WTC11 (cell line): ENCODE measurements at regions not wholly inside any gene's neighbourhood (a gene's known extent, or its start where the extent isn't known, plus 50 kb on each side); places are given as distances from the start of the nearest gene placed in this dataset.

Source experiments
- ATAC-seq: fragments of 200-7000 bp; cut with Tn5 transposase; 2 replicates; pipeline ENCODE4 v1.10.0; 2021; ENCODE audit warnings: mild to moderate bottlenecking, moderate library complexity
- CTCF ChIA-PET: fragments of 300-600 bp; sonication (Branson Sonifier 250); formaldehyde crosslinking; loops from one replicate; lab custom pipeline; 2021; ENCODE audit warnings: antibody characterized with exemption; lab: Charles Lee
- POLR2A ChIA-PET: fragments of 350-600 bp; sonication (Branson Sonifier 250); formaldehyde crosslinking; loops from one replicate; lab custom pipeline; 2021; ENCODE audit warnings: antibody characterized with exemption; lab: Charles Lee
- DNase-seq: peaks from one replicate; pipeline ENCODE4 v3.0.0; 2021; ENCODE audit warnings: low spot score
- H3K27ac Mint-ChIP-seq: 2 replicates; pipeline ENCODE4 v1.8.0; 2021; ENCODE audit warnings: mixed read lengths
- H3K27me3 Mint-ChIP-seq: 2 replicates; pipeline ENCODE4 v1.8.0; 2021; ENCODE audit warnings: low read depth, mild to moderate bottlenecking, moderate library complexity, mixed read lengths
- H3K36me3 Mint-ChIP-seq: 2 replicates; pipeline ENCODE4 v1.8.0; 2021; ENCODE audit warnings: mixed read lengths
- H3K4me1 Mint-ChIP-seq: 2 replicates; pipeline ENCODE4 v1.8.0; 2022; ENCODE audit warnings: mixed read lengths
- H3K4me3 Mint-ChIP-seq: 2 replicates; pipeline ENCODE4 v1.8.0; 2021; ENCODE audit warnings: mild to moderate bottlenecking, moderate library complexity, mixed read lengths
- H3K9me3 Mint-ChIP-seq: 2 replicates; pipeline ENCODE4 v1.8.0; 2021; ENCODE audit warnings: mixed read lengths
- AR ChIP-seq: fragments of 250-450 bp; sonication (Bioruptor Pico); IDR thresholded peaks from 2 replicates; pipeline ENCODE4 v1.9.0; 2021; ENCODE audit warnings: mild to moderate bottlenecking
- ATF2 ChIP-seq: sonication (generic); formaldehyde crosslinking; IDR thresholded peaks from 2 replicates; pipeline ENCODE4 v1.8.1; 2022; ENCODE audit warnings: low read depth, missing genetic modification reagents, borderline replicate concordance
- CBFB ChIP-seq: sonication (generic); formaldehyde crosslinking; IDR thresholded peaks from 2 replicates; pipeline ENCODE4 v1.8.1; 2022; ENCODE audit warnings: mild to moderate bottlenecking, low read depth, missing genetic modification reagents
- CREM ChIP-seq: sonication (generic); formaldehyde crosslinking; IDR thresholded peaks from 2 replicates; pipeline ENCODE4 v1.8.1; 2022; ENCODE audit warnings: mild to moderate bottlenecking, missing genetic modification reagents, moderate library complexity
- EMX1 ChIP-seq: fragments of 250-450 bp; sonication (Bioruptor Pico); IDR thresholded peaks from 2 replicates; pipeline ENCODE4 v1.8.0; 2021; ENCODE audit warnings: mild to moderate bottlenecking
- ESRRA ChIP-seq: sonication (generic); formaldehyde crosslinking; IDR thresholded peaks from 2 replicates; pipeline ENCODE4 v1.8.1; 2022; ENCODE audit warnings: mild to moderate bottlenecking, missing genetic modification reagents, borderline replicate concordance
- ETV6 ChIP-seq: sonication (generic); formaldehyde crosslinking; IDR thresholded peaks from 2 replicates; pipeline ENCODE4 v1.8.1; 2022; ENCODE audit warnings: mild to moderate bottlenecking, missing genetic modification reagents
- FOXK1 ChIP-seq: sonication (generic); formaldehyde crosslinking; IDR thresholded peaks from 2 replicates; pipeline ENCODE4 v1.8.0; 2022; ENCODE audit warnings: mild to moderate bottlenecking, moderate library complexity, missing genetic modification reagents
- GABPB1 ChIP-seq: sonication (generic); formaldehyde crosslinking; IDR thresholded peaks from 2 replicates; pipeline ENCODE4 v1.8.1; 2023; ENCODE audit warnings: mild to moderate bottlenecking, missing genetic modification reagents
- HMGA2 ChIP-seq: fragments of 250-450 bp; sonication (Bioruptor Pico); IDR thresholded peaks from 2 replicates; pipeline ENCODE4 v1.4.0; 2021; ENCODE audit warnings: mild to moderate bottlenecking, moderate library complexity
- NFYB ChIP-seq: sonication (generic); formaldehyde crosslinking; conservative IDR thresholded peaks from 2 replicates; pipeline ENCODE4 v1.8.0; 2022; ENCODE audit warnings: low read depth, missing genetic modification reagents
- NR1H2 ChIP-seq: sonication (generic); formaldehyde crosslinking; IDR thresholded peaks from 2 replicates; pipeline ENCODE4 v1.9.0; 2021; ENCODE audit warnings: mild to moderate bottlenecking, moderate library complexity, missing genetic modification reagents
- NR2C2 ChIP-seq: sonication (generic); formaldehyde crosslinking; IDR thresholded peaks from 2 replicates; pipeline ENCODE4 v1.8.0; 2022; ENCODE audit warnings: mild to moderate bottlenecking, missing genetic modification reagents
- NR3C1 ChIP-seq: sonication (generic); formaldehyde crosslinking; conservative IDR thresholded peaks from 2 replicates; pipeline ENCODE4 v1.8.1; 2023; ENCODE audit warnings: low read depth, mild to moderate bottlenecking, missing genetic modification reagents
- PRDM15 ChIP-seq: sonication (generic); formaldehyde crosslinking; IDR thresholded peaks from 2 replicates; pipeline ENCODE4 v1.8.0; 2022; ENCODE audit warnings: missing genetic modification reagents
- RELA ChIP-seq: sonication (generic); formaldehyde crosslinking; IDR thresholded peaks from 2 replicates; pipeline ENCODE4 v1.8.1; 2022; ENCODE audit warnings: missing genetic modification reagents, mild to moderate bottlenecking, borderline replicate concordance
- RORB ChIP-seq: fragments of 250-450 bp; sonication (Bioruptor Pico); IDR thresholded peaks from 2 replicates; pipeline ENCODE4 v1.9.0; 2021; ENCODE audit warnings: mild to moderate bottlenecking
- SMAD4 ChIP-seq: sonication (generic); formaldehyde crosslinking; IDR thresholded peaks from 2 replicates; pipeline ENCODE4 v1.8.0; 2022; ENCODE audit warnings: mild to moderate bottlenecking, missing genetic modification reagents
- TP53 ChIP-seq: sonication (generic); formaldehyde crosslinking; IDR thresholded peaks from 2 replicates; pipeline ENCODE4 v1.8.1; 2023; ENCODE audit warnings: mild to moderate bottlenecking, missing genetic modification reagents
- ZNF121 ChIP-seq: sonication (generic); formaldehyde crosslinking; IDR thresholded peaks from 2 replicates; pipeline ENCODE4 v1.8.0; 2023; ENCODE audit warnings: missing genetic modification reagents
- ZNF219 ChIP-seq: sonication (generic); formaldehyde crosslinking; IDR thresholded peaks from 2 replicates; pipeline ENCODE4 v1.8.0; 2023; ENCODE audit warnings: missing genetic modification reagents, mild to moderate bottlenecking, borderline replicate concordance
- ZNF396 ChIP-seq: fragments of 250-450 bp; sonication (Bioruptor Pico); IDR thresholded peaks from 2 replicates; pipeline ENCODE4 v1.8.0; 2021; ENCODE audit warnings: mild to moderate bottlenecking, moderate library complexity, borderline replicate concordance
- ZNF416 ChIP-seq: fragments of 250-450 bp; sonication (Bioruptor Pico); IDR thresholded peaks from 2 replicates; pipeline ENCODE4 v1.9.0; 2021; ENCODE audit warnings: mild to moderate bottlenecking, inconsistent platforms
- TF ChIP-seq, protein P1 (sequence below): sonication (generic); formaldehyde crosslinking; IDR thresholded peaks from 2 replicates; pipeline ENCODE4 v1.8.1; 2023; ENCODE audit warnings: mild to moderate bottlenecking, missing genetic modification reagents, moderate library complexity
- TF ChIP-seq, protein P2 (sequence below): sonication (generic); formaldehyde crosslinking; conservative IDR thresholded peaks from 2 replicates; pipeline ENCODE4 v1.8.1; 2022; ENCODE audit warnings: mild to moderate bottlenecking, missing genetic modification reagents

GRCh38 chr16:59749662-59750336, 1015.7 kb upstream of the GOT2 start (continued):
- TF ChIP-seq PRDM15 (CRISPR knock-in tag): no peak
- no peak for TF ChIP-seq ESRRA (CRISPR knock-in tag)
- TF ChIP-seq GABPB1 (CRISPR knock-in tag): no peak
- TF ChIP-seq RELA: no peak
- no peak for TF ChIP-seq ETV6 (CRISPR knock-in tag)
- TF ChIP-seq, protein P1, sequence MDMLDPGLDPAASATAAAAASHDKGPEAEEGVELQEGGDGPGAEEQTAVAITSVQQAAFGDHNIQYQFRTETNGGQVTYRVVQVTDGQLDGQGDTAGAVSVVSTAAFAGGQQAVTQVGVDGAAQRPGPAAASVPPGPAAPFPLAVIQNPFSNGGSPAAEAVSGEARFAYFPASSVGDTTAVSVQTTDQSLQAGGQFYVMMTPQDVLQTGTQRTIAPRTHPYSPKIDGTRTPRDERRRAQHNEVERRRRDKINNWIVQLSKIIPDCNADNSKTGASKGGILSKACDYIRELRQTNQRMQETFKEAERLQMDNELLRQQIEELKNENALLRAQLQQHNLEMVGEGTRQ: no peak
- TF ChIP-seq, protein P2, sequence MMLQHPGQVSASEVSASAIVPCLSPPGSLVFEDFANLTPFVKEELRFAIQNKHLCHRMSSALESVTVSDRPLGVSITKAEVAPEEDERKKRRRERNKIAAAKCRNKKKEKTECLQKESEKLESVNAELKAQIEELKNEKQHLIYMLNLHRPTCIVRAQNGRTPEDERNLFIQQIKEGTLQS: no peak
- TF ChIP-seq EMX1 (CRISPR knock-in tag): no peak

DNA sequence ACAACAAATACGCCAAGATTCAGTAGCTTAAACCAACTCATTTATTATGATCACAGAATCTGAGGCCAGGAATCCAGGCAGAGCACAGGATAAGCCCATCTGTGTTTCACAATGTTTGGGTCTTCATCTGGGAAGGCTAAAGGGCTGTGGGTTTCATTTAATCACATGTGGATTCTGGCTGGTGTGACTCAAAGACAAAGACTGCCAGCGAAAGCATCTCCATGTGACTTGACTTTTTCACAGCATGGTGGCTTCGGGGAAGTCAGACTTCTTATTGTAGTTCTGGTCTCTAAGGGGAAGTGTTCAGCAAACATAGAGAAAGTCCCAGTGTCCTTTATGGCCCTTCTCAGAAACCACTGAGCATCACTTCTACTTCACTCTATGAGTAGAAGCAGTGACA, 1014.4 kb upstream of the GOT2 start:
- no peak for DNase-seq
- Mint-ChIP-seq H3K27ac (no peak overlapping the region), H3K36me3 (no peaks in the 10 kb centered on the region), H3K4me1 (peaks cover 11% of the 10 kb centered on the region), H3K27me3 (no peaks in the 10 kb centered on the region), H3K9me3 (no peaks in the 10 kb centered on the region), H3K4me3 (no peak overlapping the region)
- ChIA-PET POLR2A (interaction anchor here (0.7 kb wide), 1 partner anchor 85 kb away, joined by 4 read pairs; no protein-coding TSS in a partner anchor), CTCF (no interaction called here)
- peak; percentile 72 for ATAC-seq
- TF ChIP-seq ZNF219 (no peak), NFYB (CRISPR knock-in tag) (no peak), HMGA2 (CRISPR knock-in tag) (no peak), SMAD4 (CRISPR knock-in tag) (no peak), NR2C2 (CRISPR knock-in tag) (no peak), FOXK1 (no peak), TP53 (CRISPR knock-in tag) (no peak)
- TF ChIP-seq, protein P1: 0 out of 2 replicates have a peak, but pooled peaks have one; percentile 33

GRCh38 chr16:59743504-59743903, 1009.4 kb upstream of the GOT2 start:
- CTCF ChIA-PET: no interaction called here
- H3K36me3 Mint-ChIP-seq: no peaks in the 10 kb centered on the region
- no peak for DNase-seq
- H3K27ac Mint-ChIP-seq: no peak overlapping the region
- no peak overlapping the region for H3K4me3 Mint-ChIP-seq
- peaks cover 7% of the 10 kb centered on the region for H3K4me1 Mint-ChIP-seq
- no peak for ATAC-seq
- no peaks in the 10 kb centered on the region for H3K27me3 Mint-ChIP-seq
- H3K9me3 Mint-ChIP-seq: peaks cover 5% of the 10 kb centered on the region
- POLR2A ChIA-PET: no interaction called here
- TF ChIP-seq NR1H2: no peak
- TF ChIP-seq RORB (CRISPR knock-in tag): no peak
- TF ChIP-seq ZNF416 (CRISPR knock-in tag): no peak
- TF ChIP-seq, protein P1: no peak
- TF ChIP-seq ZNF396 (CRISPR knock-in tag): no peak
- no peak for TF ChIP-seq NR3C1 (CRISPR knock-in tag)
- TF ChIP-seq ATF2 (CRISPR knock-in tag): no peak
- TF ChIP-seq AR: no peak
- TF ChIP-seq HMGA2 (CRISPR knock-in tag): no peak
- TF ChIP-seq CBFB: no peak
- no peak for TF ChIP-seq ZNF121 (CRISPR knock-in tag)
- no peak for TF ChIP-seq CREM (CRISPR knock-in tag)
